ENCODE measurements at regions not wholly inside any gene's neighbourhood (a gene's known extent, or its start where the extent isn't known, plus 50 kb on each side); places are given as distances from the start of the nearest gene placed in this dataset.
A peak's percentile ranks its signal among the peaks of the same experiment; 100 is the strongest.
"Not testable (repeated sequence)": the region's sequence is repeated elsewhere in the genome, so short reads cannot be mapped to it uniquely, and the experiment has no call there.

- not testable (repeated sequence) for H3K4me3 Mint-ChIP-seq; H3K27ac Mint-ChIP-seq; DNase-seq; H3K36me3 Mint-ChIP-seq (ENCODE audit: low read depth); H3K9me3 ChIP-seq (ENCODE audit: control insufficient read depth, low read length, poor library complexity, severe bottlenecking); ATAC-seq
- peaks cover 11% of the 10 kb centered on the region for H3K4me1 Mint-ChIP-seq
- peaks cover 46% of the 10 kb centered on the region for H3K27me3 Mint-ChIP-seq
Observed at GRCh38 chr11:134982432-134982831, 570.4 kb upstream of the B3GAT1 start.

DNA sequence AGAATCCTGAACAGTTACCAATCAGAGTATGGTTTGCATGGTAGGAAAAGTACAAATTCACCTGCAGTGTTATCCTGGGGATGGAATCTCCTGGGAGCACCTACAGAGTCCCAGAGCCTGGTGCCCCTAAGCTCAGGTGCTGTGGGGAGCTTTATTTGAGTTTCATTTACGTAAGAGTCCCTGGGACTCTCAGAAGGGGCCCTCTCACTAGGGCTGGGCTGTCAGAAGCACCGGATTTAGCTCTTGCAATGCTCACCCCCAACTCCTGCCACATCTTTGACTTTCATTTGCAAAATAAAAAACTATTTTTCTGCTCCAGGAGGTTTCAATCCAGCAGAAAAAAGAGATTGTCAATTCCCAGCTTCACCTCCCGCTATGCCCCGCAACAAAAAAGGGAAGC lies 569.8 kb upstream of the B3GAT1 start:
- peaks cover 9% of the 10 kb centered on the region for H3K4me1 Mint-ChIP-seq
- H3K9me3 ChIP-seq (ENCODE audit: control insufficient read depth, low read length, poor library complexity, severe bottlenecking), result no peaks in the 10 kb centered on the region
- H3K27me3 Mint-ChIP-seq, result peaks cover 40% of the 10 kb centered on the region
- H3K27ac Mint-ChIP-seq, result no peak overlapping the region
- no peak overlapping the region for H3K4me3 Mint-ChIP-seq
- no peaks in the 10 kb centered on the region for H3K36me3 Mint-ChIP-seq (ENCODE audit: low read depth)
- ATAC-seq (no peak), DNase-seq (no peak)

GRCh38 chr11:134980819-134981710 lies 569.0 kb upstream of the B3GAT1 start:
- Mint-ChIP-seq H3K4me1 (peaks cover 9% of the 10 kb centered on the region), H3K36me3 (ENCODE audit: low read depth) (no peaks in the 10 kb centered on the region), H3K27ac (no peak overlapping the region), H3K4me3 (no peak overlapping the region), H3K27me3 (peaks cover 37% of the 10 kb centered on the region)
- H3K9me3 ChIP-seq (ENCODE audit: control insufficient read depth, low read length, poor library complexity, severe bottlenecking), result no peaks in the 10 kb centered on the region
- DNase-seq (no peak), ATAC-seq (no peak)

DNA sequence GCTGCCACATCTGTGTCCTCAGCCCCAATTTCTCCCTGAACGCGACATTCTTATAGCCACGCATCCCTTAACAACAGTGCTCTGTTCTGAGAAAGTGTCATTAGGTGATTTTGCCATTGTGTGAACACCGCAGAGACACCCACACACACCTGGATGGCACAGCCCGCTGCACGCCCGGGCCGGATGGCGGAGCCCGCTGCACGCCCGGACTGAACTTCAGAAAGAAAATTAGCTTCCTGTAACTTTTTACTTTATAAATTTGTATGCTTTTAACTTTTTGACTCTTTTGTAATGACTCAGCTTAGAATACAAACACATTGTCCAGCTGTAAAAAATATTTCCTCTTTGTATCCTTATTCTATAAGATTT lies 567.0 kb upstream of the B3GAT1 start:
- H3K27me3 Mint-ChIP-seq, result peaks cover 26% of the 10 kb centered on the region
- not testable (repeated sequence) for H3K27ac Mint-ChIP-seq; H3K4me1 Mint-ChIP-seq; H3K36me3 Mint-ChIP-seq (ENCODE audit: low read depth); DNase-seq; ATAC-seq; H3K9me3 ChIP-seq (ENCODE audit: control insufficient read depth, low read length, poor library complexity, severe bottlenecking); H3K4me3 Mint-ChIP-seq

- no peak for ATAC-seq
- peaks cover 21% of the 10 kb centered on the region for H3K27me3 Mint-ChIP-seq
- no peak overlapping the region for H3K4me3 Mint-ChIP-seq
- no peaks in the 10 kb centered on the region for H3K9me3 ChIP-seq (ENCODE audit: control insufficient read depth, low read length, poor library complexity, severe bottlenecking)
- DNase-seq, result no peak
- H3K4me1 Mint-ChIP-seq, result peaks cover 2% of the 10 kb centered on the region
- H3K36me3 Mint-ChIP-seq (ENCODE audit: low read depth), result no peaks in the 10 kb centered on the region
- no peak overlapping the region for H3K27ac Mint-ChIP-seq
Observed at GRCh38 chr11:134978388-134979088, 566.5 kb upstream of the B3GAT1 start.

- DNase-seq (no peak), ATAC-seq (no peak)
- H3K9me3 ChIP-seq (ENCODE audit: control insufficient read depth, low read length, poor library complexity, severe bottlenecking), result no peaks in the 10 kb centered on the region
- Mint-ChIP-seq H3K27me3 (peaks cover 21% of the 10 kb centered on the region), H3K27ac (no peak overlapping the region), H3K36me3 (ENCODE audit: low read depth) (no peaks in the 10 kb centered on the region), H3K4me1 (peaks cover 2% of the 10 kb centered on the region), H3K4me3 (no peak overlapping the region)
Observed at GRCh38 chr11:134976551-134976950, 564.5 kb upstream of the B3GAT1 start.

DNA sequence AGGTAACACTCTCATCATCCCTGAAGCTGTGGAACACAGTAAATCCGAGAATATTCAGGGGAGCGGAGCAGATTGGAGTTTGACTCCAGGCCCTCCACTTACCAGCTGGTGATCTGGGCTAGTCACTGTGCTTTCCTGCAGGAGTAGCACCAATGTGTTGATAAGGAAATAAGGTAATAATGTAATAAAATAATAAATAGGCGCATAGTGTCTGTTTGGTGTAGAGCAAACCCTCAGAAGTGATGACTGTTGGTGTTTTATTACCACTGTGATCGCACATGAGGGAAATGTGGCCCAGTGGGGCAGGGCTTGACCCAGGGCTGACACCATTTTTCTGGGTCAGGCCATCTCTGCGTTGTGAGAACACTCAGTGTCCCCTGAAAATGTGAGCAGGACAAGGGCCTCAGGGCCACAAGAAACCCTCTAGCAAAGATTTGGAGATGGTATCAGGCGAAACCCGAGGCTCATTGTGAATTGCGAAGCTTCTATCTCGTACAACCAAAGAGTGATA lies 563.9 kb upstream of the B3GAT1 start:
- H3K36me3 Mint-ChIP-seq (ENCODE audit: low read depth), result no peaks in the 10 kb centered on the region
- no peak overlapping the region for H3K27ac Mint-ChIP-seq
- peaks cover 2% of the 10 kb centered on the region for H3K4me1 Mint-ChIP-seq
- DNase-seq (no peak), ATAC-seq (no peak)
- no peaks in the 10 kb centered on the region for H3K9me3 ChIP-seq (ENCODE audit: control insufficient read depth, low read length, poor library complexity, severe bottlenecking)
- peaks cover 18% of the 10 kb centered on the region for H3K27me3 Mint-ChIP-seq
- no peak overlapping the region for H3K4me3 Mint-ChIP-seq

DNA sequence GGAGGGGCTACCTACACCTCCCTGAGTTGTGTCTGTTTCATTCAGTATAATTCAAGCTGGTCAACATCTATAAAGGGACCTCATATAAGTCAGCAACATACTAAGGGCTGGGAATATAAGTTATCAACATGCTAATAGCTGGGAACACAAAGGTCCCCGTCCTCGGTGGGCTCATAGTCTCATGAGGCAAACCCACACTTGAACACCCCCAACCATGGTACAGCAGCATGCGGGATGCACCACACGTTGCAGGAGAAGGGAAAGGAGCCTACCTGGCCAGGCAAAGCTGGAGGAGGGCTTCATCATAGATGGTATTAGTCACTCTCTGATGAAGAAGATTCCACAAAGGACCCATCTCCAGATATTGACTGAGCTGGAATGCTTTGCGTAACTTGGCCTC lies 561.8 kb upstream of the B3GAT1 start:
- no peaks in the 10 kb centered on the region for H3K9me3 ChIP-seq (ENCODE audit: control insufficient read depth, low read length, poor library complexity, severe bottlenecking)
- Mint-ChIP-seq H3K27me3 (peaks cover 17% of the 10 kb centered on the region), H3K36me3 (ENCODE audit: low read depth) (no peaks in the 10 kb centered on the region), H3K4me3 (no peak overlapping the region), H3K27ac (no peak overlapping the region), H3K4me1 (peaks cover under 1% of the 10 kb centered on the region)
- DNase-seq, result no peak
- no peak for ATAC-seq

- Mint-ChIP-seq H3K27me3 (peaks cover 25% of the 10 kb centered on the region), H3K36me3 (ENCODE audit: low read depth) (no peaks in the 10 kb centered on the region), H3K4me1 (no peaks in the 10 kb centered on the region), H3K4me3 (no peak overlapping the region), H3K27ac (peak overlapping the region; percentile 24)
- DNase-seq (no peak), ATAC-seq (no peak)
- no peaks in the 10 kb centered on the region for H3K9me3 ChIP-seq (ENCODE audit: control insufficient read depth, low read length, poor library complexity, severe bottlenecking)
Observed at GRCh38 chr11:134971381-134971780, 559.3 kb upstream of the B3GAT1 start.

GRCh38 chr11:134967746-134968145 lies 555.7 kb upstream of the B3GAT1 start:
- ATAC-seq (no peak), DNase-seq (no peak)
- H3K9me3 ChIP-seq (ENCODE audit: control insufficient read depth, low read length, poor library complexity, severe bottlenecking), result no peaks in the 10 kb centered on the region
- no peaks in the 10 kb centered on the region for H3K4me1 Mint-ChIP-seq
- H3K27ac Mint-ChIP-seq, result no peak overlapping the region
- H3K36me3 Mint-ChIP-seq (ENCODE audit: low read depth), result no peaks in the 10 kb centered on the region
- H3K4me3 Mint-ChIP-seq, result no peak overlapping the region
- peaks cover 39% of the 10 kb centered on the region for H3K27me3 Mint-ChIP-seq

DNA sequence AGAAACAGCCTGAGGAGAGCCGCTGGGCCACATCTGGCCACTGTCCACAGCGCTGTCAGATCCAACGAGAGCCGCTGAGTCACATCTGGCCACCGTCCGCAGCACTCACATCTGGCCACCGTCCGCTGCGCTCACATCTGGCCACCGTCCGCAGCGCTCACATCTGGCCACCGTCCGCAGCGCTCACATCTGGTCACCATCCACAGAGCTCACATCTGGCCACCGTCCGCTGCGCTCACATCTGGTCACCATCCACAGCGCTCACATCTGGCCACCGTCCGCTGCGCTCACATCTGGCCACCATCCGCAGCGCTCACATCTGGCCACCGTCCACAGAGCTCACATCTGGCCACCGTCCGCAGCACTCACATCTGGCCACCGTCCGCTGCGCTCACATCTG lies 549.3 kb upstream of the B3GAT1 start:
- not testable (repeated sequence) for H3K36me3 Mint-ChIP-seq (ENCODE audit: low read depth); ATAC-seq; H3K27ac Mint-ChIP-seq; H3K4me1 Mint-ChIP-seq; H3K9me3 ChIP-seq (ENCODE audit: control insufficient read depth, low read length, poor library complexity, severe bottlenecking); H3K4me3 Mint-ChIP-seq; DNase-seq
- peaks cover 28% of the 10 kb centered on the region for H3K27me3 Mint-ChIP-seq

- ATAC-seq, result no peak
- peaks cover 21% of the 10 kb centered on the region for H3K27me3 Mint-ChIP-seq
- no peak for DNase-seq
- H3K9me3 ChIP-seq (ENCODE audit: control insufficient read depth, low read length, poor library complexity, severe bottlenecking), result no peaks in the 10 kb centered on the region
- no peak overlapping the region for H3K27ac Mint-ChIP-seq
- H3K4me3 Mint-ChIP-seq, result no peak overlapping the region
- no peaks in the 10 kb centered on the region for H3K36me3 Mint-ChIP-seq (ENCODE audit: low read depth)
- no peaks in the 10 kb centered on the region for H3K4me1 Mint-ChIP-seq
Observed at GRCh38 chr11:134958870-134959269, 546.8 kb upstream of the B3GAT1 start.

DNA sequence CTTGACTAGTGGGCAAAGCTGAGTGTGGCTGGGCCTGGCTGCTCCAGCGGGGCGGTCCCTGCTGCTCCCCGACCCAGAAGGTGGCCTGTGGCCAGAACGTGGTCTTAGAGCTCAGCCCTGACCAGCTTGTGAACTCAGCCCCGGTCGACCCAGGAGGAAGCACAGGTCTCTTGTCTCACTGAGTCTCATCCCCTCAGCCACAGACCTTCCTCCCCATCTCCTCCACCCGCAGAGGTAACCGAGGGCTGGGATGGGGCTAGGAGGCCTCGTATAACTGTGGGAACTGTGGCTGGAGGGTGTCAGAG lies 546.2 kb upstream of the B3GAT1 start:
- ATAC-seq (no peak), DNase-seq (no peak)
- Mint-ChIP-seq H3K4me1 (no peaks in the 10 kb centered on the region), H3K27me3 (peaks cover 21% of the 10 kb centered on the region), H3K27ac (no peak overlapping the region), H3K36me3 (ENCODE audit: low read depth) (no peaks in the 10 kb centered on the region), H3K4me3 (no peak overlapping the region)
- no peaks in the 10 kb centered on the region for H3K9me3 ChIP-seq (ENCODE audit: control insufficient read depth, low read length, poor library complexity, severe bottlenecking)

Measured in T-helper 17 cell (primary cell).